Inflammatory macrophage treated with lipopolysaccharide for 1 hour (primary cell): ENCODE measurements at regions not wholly inside any gene's neighbourhood (a gene's known extent, or its start where the extent isn't known, plus 50 kb on each side); places are given as distances from the start of the nearest gene placed in this dataset.

Source experiments
- DNase-seq, 2 donors: peaks; one replicate each; pipeline ENCODE4 v3.0.0-alpha.2; 2020 to 2022

- no peak for DNase-seq
These were observed 160.6 kb upstream of the RGMA start for GRCh38 chr15:93249623-93250022.

- peak; percentile 33 to 54 for DNase-seq
These were observed 158.6 kb upstream of the RGMA start for GRCh38 chr15:93247466-93248121.

- DNase-seq = no peak
These were observed 157.5 kb upstream of the RGMA start for GRCh38 chr15:93246266-93247242.

- no peak for DNase-seq
These were observed 156.6 kb upstream of the RGMA start for GRCh38 chr15:93245661-93246042.

GRCh38 chr15:93244696-93245660, 156.0 kb upstream of the RGMA start:
- DNase-seq = no peak

- no peak for DNase-seq
These were observed 154.6 kb upstream of the RGMA start for GRCh38 chr15:93243573-93243972.

GRCh38 chr15:93241696-93242585, 152.9 kb upstream of the RGMA start:
- no peak for DNase-seq

- no peak for DNase-seq
These were observed 151.0 kb upstream of the RGMA start for GRCh38 chr15:93239993-93240392.

GRCh38 chr15:93239591-93239990, 150.6 kb upstream of the RGMA start:
- DNase-seq = no peak

- DNase-seq = no peak
These were observed 149.6 kb upstream of the RGMA start for GRCh38 chr15:93238641-93239040.

GRCh38 chr15:93235926-93236780, 147.1 kb upstream of the RGMA start:
- DNase-seq = peak; percentile 95 to 96

GRCh38 chr15:93235269-93235668, 146.3 kb upstream of the RGMA start:
- no peak for DNase-seq

- DNase-seq = no peak
These were observed 144.7 kb upstream of the RGMA start for GRCh38 chr15:93233710-93234109.

GRCh38 chr15:93232845-93233244, 143.8 kb upstream of the RGMA start:
- DNase-seq = no peak

GRCh38 chr15:93231994-93232393, 143.0 kb upstream of the RGMA start:
- DNase-seq = no peak

- DNase-seq = no peak
These were observed 142.4 kb upstream of the RGMA start for GRCh38 chr15:93231261-93231925.

- DNase-seq = no peak
These were observed 139.5 kb upstream of the RGMA start for GRCh38 chr15:93228546-93228945.

GRCh38 chr15:93223803-93224202, 134.8 kb upstream of the RGMA start:
- no peak for DNase-seq

- DNase-seq = no peak
These were observed 132.7 kb upstream of the RGMA start for GRCh38 chr15:93221759-93222158.

- no peak for DNase-seq
These were observed 130.9 kb upstream of the RGMA start for GRCh38 chr15:93219859-93220420.
